GM12878 (cell line): ENCODE measurements at regions not wholly inside any gene's neighbourhood (a gene's known extent, or its start where the extent isn't known, plus 50 kb on each side); places are given as distances from the start of the nearest gene placed in this dataset.

ENCODE experiments used
- ATAC-seq: fragments of 200-7000 bp; cut with Tn5 transposase; 3 replicates; pipeline ENCODE4 v1.9.1; 2020; ENCODE audit warnings: mild to moderate bottlenecking, moderate library complexity
- BruUV-seq: library from RNA; stranded (reverse); fragments of 400-500 nt; replicated peaks from 2 replicates; lab custom pipeline; 2021; lab: Mats Ljungman, UMichigan
- CTCF ChIA-PET: fragments of 300-600 bp; sonication (Branson Sonifier 250); formaldehyde crosslinking; extraction: SDS; loops from one replicate; lab custom pipeline; 2021; ENCODE audit warnings: inconsistent platforms; lab: Yijun Ruan, JAX
- POLR2A ChIA-PET: fragments of 350-600 bp; formaldehyde crosslinking; extraction: SDS; loops from one replicate; lab custom pipeline; 2021; ENCODE audit warnings: inconsistent platforms; lab: Charles Lee
- RAD21 ChIA-PET: fragments of 300-600 bp; sonication (Branson Sonifier 250); formaldehyde crosslinking; loops from one replicate; lab custom pipeline; 2023; ENCODE audit warnings: antibody characterized with exemption; ENCODE audit not compliant: unreplicated experiment; lab: Charles Lee
- SMC1A ChIA-PET: fragments of 300-600 bp; sonication (Branson Sonifier 250); formaldehyde crosslinking; loops from one replicate; lab custom pipeline; 2023; ENCODE audit not compliant: unreplicated experiment, uncharacterized antibody; lab: Charles Lee
- DNase-seq: peaks from one replicate; pipeline ENCODE4 v3.0.0-alpha.2; 2011; ENCODE audit warnings: low read depth, low spot score
- FAIRE-seq: peaks from 3 replicates; lab custom pipeline; 2011; peaks lifted over from hg19 to GRCh38; lab: Jason Lieb, UNC
- H2AFZ ChIP-seq: 2 replicates; pipeline ENCODE4 v1.6.0; 2011; ENCODE audit warnings: low read depth, low read length, control low read depth; ENCODE audit not compliant: control insufficient read depth
- H3K27ac ChIP-seq: 2 replicates; pipeline ENCODE4 v1.5.1; 2011; ENCODE audit warnings: control low read depth; ENCODE audit not compliant: control insufficient read depth, insufficient read depth
- H3K27me3 ChIP-seq, 2 experiments: replicated peaks in 1 of 2; 2 replicates each; pipeline versions ENCODE4 v1.6.0 to v1.6.1; 2011; ENCODE audit warnings: low read length in 1 of 2; ENCODE audit not compliant: control insufficient read depth in 2 of 2, insufficient read depth in 2 of 2
- H3K36me3 ChIP-seq, 2 experiments: 2 replicates each; pipeline ENCODE4 v1.5.1; 2011; ENCODE audit warnings: low read length in 1 of 2; ENCODE audit not compliant: control insufficient read depth in 2 of 2, insufficient read depth in 2 of 2
- H3K4me1 ChIP-seq: 2 replicates; pipeline ENCODE4 v1.6.1; 2011; ENCODE audit warnings: mild to moderate bottlenecking, low read length, moderate library complexity, mixed read lengths; ENCODE audit not compliant: control insufficient read depth, insufficient read depth
- H3K4me2 ChIP-seq: 2 replicates; pipeline ENCODE4 v1.6.0; 2011; ENCODE audit warnings: control low read depth; ENCODE audit not compliant: control insufficient read depth, insufficient read depth
- H3K4me3 ChIP-seq: fragments of 200-600 bp; sonication (generic); 2 replicates; pipeline ENCODE4 v1.5.1; 2016
- H3K79me2 ChIP-seq: 2 replicates; pipeline ENCODE4 v1.6.0; 2011; ENCODE audit warnings: low read length; ENCODE audit not compliant: control insufficient read depth, insufficient read depth
- H3K9ac ChIP-seq: 2 replicates; pipeline ENCODE4 v1.8.0; 2011; ENCODE audit warnings: low read length, control low read depth, mixed read lengths; ENCODE audit not compliant: control insufficient read depth, insufficient read depth
- H3K9me3 ChIP-seq: replicated peaks from 3 replicates; pipeline ENCODE4 v1.5.1; 2011; ENCODE audit warnings: mild to moderate bottlenecking, low read length; ENCODE audit not compliant: control insufficient read depth, insufficient read depth
- H4K20me1 ChIP-seq: 2 replicates; pipeline ENCODE4 v1.6.0; 2011; ENCODE audit not compliant: control insufficient read depth, insufficient read depth
- BCLAF1 ChIP-seq: fragments of 450-650 bp; IDR thresholded peaks from 2 replicates; pipeline ENCODE4 v1.6.1; 2017; ENCODE audit warnings: antibody characterized with exemption, mild to moderate bottlenecking, moderate library complexity
- E2F8 ChIP-seq: fragments of 450-650 bp; IDR thresholded peaks from 2 replicates; pipeline ENCODE4 v1.6.1; 2018; ENCODE audit warnings: mild to moderate bottlenecking, low read depth, moderate library complexity; ENCODE audit not compliant: partially characterized antibody
- IKZF1 ChIP-seq: fragments of 450-650 bp; conservative IDR thresholded peaks from 2 replicates; pipeline ENCODE4 v1.6.1; 2017; ENCODE audit warnings: antibody characterized with exemption, mild to moderate bottlenecking
- KLF5 ChIP-seq: fragments of 450-650 bp; IDR thresholded peaks from 2 replicates; pipeline ENCODE4 v1.6.1; 2014; ENCODE audit warnings: mild to moderate bottlenecking; ENCODE audit not compliant: partially characterized antibody
- MTA2 ChIP-seq: fragments of 450-650 bp; IDR thresholded peaks from 2 replicates; pipeline ENCODE4 v1.6.1; 2016; ENCODE audit warnings: low read depth, mild to moderate bottlenecking, moderate library complexity
- NBN ChIP-seq: fragments of 450-650 bp; IDR thresholded peaks from 2 replicates; pipeline ENCODE4 v1.6.1; 2016
- PKNOX1 ChIP-seq: fragments of 450-650 bp; IDR thresholded peaks from 2 replicates; pipeline ENCODE4 v1.6.1; 2016; ENCODE audit warnings: mild to moderate bottlenecking
- RAD21 ChIP-seq: IDR thresholded peaks from 2 replicates; pipeline ENCODE4 v1.6.1; 2011; ENCODE audit warnings: mild to moderate bottlenecking, low read depth, low read length, moderate library complexity; ENCODE audit not compliant: insufficient read depth
- ZNF217 ChIP-seq: fragments of 450-650 bp; IDR thresholded peaks from 2 replicates; pipeline ENCODE4 v1.6.1; 2017; ENCODE audit warnings: antibody characterized with exemption, mild to moderate bottlenecking
- ZSCAN29 ChIP-seq: fragments of 450-650 bp; IDR thresholded peaks from 2 replicates; pipeline ENCODE4 v1.6.1; 2017; ENCODE audit warnings: mild to moderate bottlenecking, moderate library complexity
- ZZZ3 ChIP-seq: IDR thresholded peaks from 2 replicates; pipeline ENCODE4 v1.6.1; 2011; ENCODE audit warnings: low read depth; ENCODE audit not compliant: control insufficient read depth, insufficient read length
- WGBS: methylation state at CpG from one replicate; pipeline ENCODE4 v1.1.6; 2016; ENCODE audit warnings: low lambda C conversion rate; ENCODE audit not compliant: insufficient replicate concordance, insufficient coverage; ENCODE audit errors: missing lambda C conversion rate; 5-methylcytosine and 5-hydroxymethylcytosine counted together
- in situ Hi-C: fragments of 300-500 bp; cut with MboI; formaldehyde crosslinking; loops from 9 replicates; pipeline ENCODE4 v1.14.3; 2018; ENCODE audit warnings: mixed read lengths
- intact Hi-C: fragments of 100-400 bp; cut with micrococcal nuclease; formaldehyde crosslinking; loops from one replicate; pipeline ENCODE4 v1.14.2; 2022; ENCODE audit not compliant: unreplicated experiment
- TF ChIP-seq, protein P1 (sequence below): IDR thresholded peaks from 2 replicates; pipeline ENCODE4 v1.6.1; 2011; ENCODE audit warnings: low read depth, mild to moderate bottlenecking, low read length, moderate library complexity, borderline replicate concordance; ENCODE audit errors: extremely low read depth

GRCh38 chr6:113655761-113656160 is 201.4 kb upstream of the MARCKS start:
- H3K36me3 ChIP-seq, result no peaks in the 10 kb centered on the region
- no peak for ATAC-seq
- no peak for TF ChIP-seq ZSCAN29
- TF ChIP-seq IKZF1, result no peak
- no peak for TF ChIP-seq PKNOX1
- TF ChIP-seq, protein P1, sequence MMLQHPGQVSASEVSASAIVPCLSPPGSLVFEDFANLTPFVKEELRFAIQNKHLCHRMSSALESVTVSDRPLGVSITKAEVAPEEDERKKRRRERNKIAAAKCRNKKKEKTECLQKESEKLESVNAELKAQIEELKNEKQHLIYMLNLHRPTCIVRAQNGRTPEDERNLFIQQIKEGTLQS, result no peak
- no peak for TF ChIP-seq ZZZ3
- TF ChIP-seq BCLAF1, result no peak
- TF ChIP-seq KLF5, result no peak
- TF ChIP-seq NBN, result no peak
- TF ChIP-seq MTA2, result no peak
- TF ChIP-seq E2F8, result no peak
- no peak for TF ChIP-seq RAD21
- no peak for TF ChIP-seq ZNF217
- no peaks in the 10 kb centered on the region for H3K79me2 ChIP-seq
- FAIRE-seq, result no peak
- intact Hi-C loops (no loop called here), in situ Hi-C loops (no loop called here)
- no peak for DNase-seq
- RAD21 ChIA-PET, result interaction anchor here (0.8 to 3.1 kb wide), 13 partner anchors 8 to 349 kb away, joined by 3 to 11 read pairs (median 6); no protein-coding TSS in a partner anchor
- H3K4me3 ChIP-seq, result no peak overlapping the region
- no peaks in the 10 kb centered on the region for H4K20me1 ChIP-seq
- POLR2A ChIA-PET, result interaction anchor here (0.5 to 1.7 kb wide), 7 partner anchors 8 to 23 kb away, joined by 3 to 6 read pairs (median 4); no protein-coding TSS in a partner anchor
- H3K9me3 ChIP-seq, result no peaks in the 10 kb centered on the region; the same call in 2 of the 3 replicates
- no peaks in the 10 kb centered on the region for H3K27me3 ChIP-seq
- H3K4me1 ChIP-seq, result peaks cover 41% of the 10 kb centered on the region
- WGBS, result 96% methylated on average over 3 of the region's 3 CpGs
- CTCF ChIA-PET, result interaction anchor here (0.6 to 2.2 kb wide), 11 partner anchors 9 to 351 kb away, joined by 3 to 9 read pairs (median 4); no protein-coding TSS in a partner anchor
- no peak overlapping the region for H3K27ac ChIP-seq
- no peak overlapping the region for H2AFZ ChIP-seq
- SMC1A ChIA-PET, result interaction anchor here (0.7 to 19.1 kb wide), 15 partner anchors 9 to 202 kb away, joined by 3 to 234 read pairs (median 4); no protein-coding TSS in a partner anchor
- no TSS peak for BruUV-seq
- H3K4me2 ChIP-seq, result no peak overlapping the region
- H3K9ac ChIP-seq, result no peak overlapping the region
